K562 (cell line): ENCODE measurements at regions not wholly inside any gene's neighbourhood (a gene's known extent, or its start where the extent isn't known, plus 50 kb on each side); places are given as distances from the start of the nearest gene placed in this dataset.

ENCODE experiments used
- ARNT ChIP-seq, 2 experiments: fragments of 450-650 bp; IDR thresholded peaks; 2 replicates each; pipeline ENCODE4 v1.6.1; 2016; ENCODE audit warnings: mild to moderate bottlenecking in 1 of 2
- CSDE1 ChIP-seq, 2 experiments: fragments of 450-650 bp; IDR thresholded peaks; 2 replicates each; pipeline ENCODE4 v1.6.1; 2016; ENCODE audit warnings: mild to moderate bottlenecking in 1 of 2
- ESRRA ChIP-seq: fragments of 450-650 bp; IDR thresholded peaks from 2 replicates; pipeline ENCODE4 v1.6.1; 2014; ENCODE audit warnings: low read depth, mild to moderate bottlenecking, moderate library complexity, borderline replicate concordance
- MCM3 ChIP-seq: fragments of 450-650 bp; IDR thresholded peaks from 2 replicates; pipeline ENCODE4 v1.6.1; 2016
- NFXL1 ChIP-seq: fragments of 450-650 bp; formaldehyde crosslinking; IDR thresholded peaks from 2 replicates; pipeline ENCODE4 v1.4.0; 2021; ENCODE audit warnings: mild to moderate bottlenecking
- OTX1 ChIP-seq: fragments of 450-650 bp; formaldehyde crosslinking; IDR thresholded peaks from 2 replicates; pipeline ENCODE4 v1.4.0; 2022; ENCODE audit warnings: mild to moderate bottlenecking
- PTTG1 ChIP-seq: fragments of 450-650 bp; IDR thresholded peaks from 2 replicates; pipeline ENCODE4 v1.6.1; 2016; ENCODE audit warnings: low read depth, mild to moderate bottlenecking, missing genetic modification characterization, missing compliant biosample characterization
- SIN3B ChIP-seq: fragments of 450-650 bp; IDR thresholded peaks from 2 replicates; pipeline ENCODE4 v1.6.1; 2017; ENCODE audit warnings: low read depth, mild to moderate bottlenecking, moderate library complexity
- SMARCA5 ChIP-seq: fragments of 450-650 bp; IDR thresholded peaks from 2 replicates; pipeline ENCODE4 v1.6.1; 2016
- ZNF146 ChIP-seq: IDR thresholded peaks from one replicate; pipeline ENCODE4 v1.6.1; 2018; ENCODE audit warnings: missing compliant biosample characterization; ENCODE audit not compliant: unreplicated experiment
- ZNF174 ChIP-seq: fragments of 250-450 bp; sonication (Bioruptor Pico); IDR thresholded peaks from 2 replicates; pipeline ENCODE4 v1.4.0; 2020; ENCODE audit warnings: mild to moderate bottlenecking
- ZNF175 ChIP-seq: fragments of 200-800 bp; sonication (Bioruptor generic); IDR thresholded peaks from 2 replicates; pipeline ENCODE4 v1.6.1; 2016; ENCODE audit warnings: low read depth, mild to moderate bottlenecking, missing genetic modification characterization, missing compliant biosample characterization
- ZNF785 ChIP-seq: fragments of 250-450 bp; sonication (Bioruptor Pico); IDR thresholded peaks from 2 replicates; pipeline ENCODE4 v1.4.0; 2020; ENCODE audit warnings: mild to moderate bottlenecking
- TF ChIP-seq, protein P1 (sequence below): fragments of 250-450 bp; sonication (Bioruptor Pico); IDR thresholded peaks from 2 replicates; pipeline ENCODE4 v1.4.0; 2020; ENCODE audit warnings: mild to moderate bottlenecking, moderate library complexity, borderline replicate concordance
- TF ChIP-seq, protein P2 (sequence below): fragments of 250-450 bp; sonication (Bioruptor Pico); IDR thresholded peaks from 2 replicates; pipeline ENCODE4 v1.4.0; 2020; ENCODE audit warnings: mild to moderate bottlenecking
- TF ChIP-seq, protein P3 (sequence below): fragments of 450-650 bp; formaldehyde crosslinking; IDR thresholded peaks from 2 replicates; pipeline ENCODE4 v1.4.0; 2020; ENCODE audit warnings: mild to moderate bottlenecking
- TF ChIP-seq, protein P4 (sequence below): fragments of 450-650 bp; IDR thresholded peaks from 2 replicates; pipeline ENCODE4 v1.7.1; 2018; ENCODE audit warnings: mild to moderate bottlenecking, low read depth; ENCODE audit not compliant: partially characterized antibody
- TF ChIP-seq, protein P5 (sequence below): fragments of 250-450 bp; sonication (Bioruptor Pico); IDR thresholded peaks from 2 replicates; pipeline ENCODE4 v1.9.0; 2021; ENCODE audit warnings: mild to moderate bottlenecking
- TF ChIP-seq, protein P6 (sequence below): fragments of 450-650 bp; IDR thresholded peaks from 2 replicates; pipeline ENCODE4 v1.6.1; 2016; ENCODE audit warnings: missing biosample characterization, missing genetic modification characterization
- TF ChIP-seq, protein P7 (sequence below): fragments of 250-450 bp; sonication (Bioruptor Pico); IDR thresholded peaks from 2 replicates; pipeline ENCODE4 v1.8.0; 2021; ENCODE audit warnings: borderline replicate concordance, mild to moderate bottlenecking, moderate library complexity; ENCODE audit not compliant: poor library complexity, severe bottlenecking

DNA sequence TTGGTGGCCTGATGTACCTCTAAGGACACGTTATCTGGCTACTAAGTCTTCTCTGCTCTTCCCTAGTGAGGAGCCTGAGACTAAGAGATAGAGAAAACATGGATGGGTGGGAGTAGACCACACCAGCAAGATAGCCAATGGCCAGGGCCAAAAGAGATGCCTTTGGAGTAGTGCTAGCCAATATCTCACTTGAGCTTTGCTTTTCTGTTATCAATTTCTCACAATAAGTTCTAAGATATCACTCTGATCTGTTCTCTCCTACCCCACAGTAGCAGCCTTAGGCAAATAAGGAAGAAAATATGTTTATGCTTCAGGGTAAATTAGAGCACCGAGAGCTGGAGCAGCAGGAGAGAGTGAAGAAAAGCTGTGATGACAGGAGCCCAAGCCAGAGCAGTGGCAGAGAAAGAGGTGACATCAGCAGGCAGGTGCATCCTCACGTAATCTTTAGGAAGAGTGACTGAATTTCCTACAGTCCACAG lies 343.9 kb upstream of the NOCT start (continued):
- TF ChIP-seq, protein P1, sequence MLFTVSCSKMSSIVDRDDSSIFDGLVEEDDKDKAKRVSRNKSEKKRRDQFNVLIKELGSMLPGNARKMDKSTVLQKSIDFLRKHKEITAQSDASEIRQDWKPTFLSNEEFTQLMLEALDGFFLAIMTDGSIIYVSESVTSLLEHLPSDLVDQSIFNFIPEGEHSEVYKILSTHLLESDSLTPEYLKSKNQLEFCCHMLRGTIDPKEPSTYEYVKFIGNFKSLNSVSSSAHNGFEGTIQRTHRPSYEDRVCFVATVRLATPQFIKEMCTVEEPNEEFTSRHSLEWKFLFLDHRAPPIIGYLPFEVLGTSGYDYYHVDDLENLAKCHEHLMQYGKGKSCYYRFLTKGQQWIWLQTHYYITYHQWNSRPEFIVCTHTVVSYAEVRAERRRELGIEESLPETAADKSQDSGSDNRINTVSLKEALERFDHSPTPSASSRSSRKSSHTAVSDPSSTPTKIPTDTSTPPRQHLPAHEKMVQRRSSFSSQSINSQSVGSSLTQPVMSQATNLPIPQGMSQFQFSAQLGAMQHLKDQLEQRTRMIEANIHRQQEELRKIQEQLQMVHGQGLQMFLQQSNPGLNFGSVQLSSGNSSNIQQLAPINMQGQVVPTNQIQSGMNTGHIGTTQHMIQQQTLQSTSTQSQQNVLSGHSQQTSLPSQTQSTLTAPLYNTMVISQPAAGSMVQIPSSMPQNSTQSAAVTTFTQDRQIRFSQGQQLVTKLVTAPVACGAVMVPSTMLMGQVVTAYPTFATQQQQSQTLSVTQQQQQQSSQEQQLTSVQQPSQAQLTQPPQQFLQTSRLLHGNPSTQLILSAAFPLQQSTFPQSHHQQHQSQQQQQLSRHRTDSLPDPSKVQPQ (CRISPR knock-in tag): no peak
- no peak for TF ChIP-seq ZNF785 (CRISPR knock-in tag)
- TF ChIP-seq ARNT (IDR thresholded peaks at IDR 0.05): 0 out of 4 replicates have a peak, but pooled peaks have one; percentile 48 to 74
- TF ChIP-seq, protein P2, sequence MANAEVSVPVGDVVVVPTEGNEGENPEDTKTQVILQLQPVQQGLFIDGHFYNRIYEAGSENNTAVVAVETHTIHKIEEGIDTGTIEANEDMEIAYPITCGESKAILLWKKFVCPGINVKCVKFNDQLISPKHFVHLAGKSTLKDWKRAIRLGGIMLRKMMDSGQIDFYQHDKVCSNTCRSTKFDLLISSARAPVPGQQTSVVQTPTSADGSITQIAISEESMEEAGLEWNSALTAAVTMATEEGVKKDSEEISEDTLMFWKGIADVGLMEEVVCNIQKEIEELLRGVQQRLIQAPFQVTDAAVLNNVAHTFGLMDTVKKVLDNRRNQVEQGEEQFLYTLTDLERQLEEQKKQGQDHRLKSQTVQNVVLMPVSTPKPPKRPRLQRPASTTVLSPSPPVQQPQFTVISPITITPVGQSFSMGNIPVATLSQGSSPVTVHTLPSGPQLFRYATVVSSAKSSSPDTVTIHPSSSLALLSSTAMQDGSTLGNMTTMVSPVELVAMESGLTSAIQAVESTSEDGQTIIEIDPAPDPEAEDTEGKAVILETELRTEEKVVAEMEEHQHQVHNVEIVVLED (CRISPR knock-in tag): no peak
- TF ChIP-seq NFXL1 (CRISPR knock-in tag): no peak
- TF ChIP-seq SMARCA5: no peak
- TF ChIP-seq, protein P3, sequence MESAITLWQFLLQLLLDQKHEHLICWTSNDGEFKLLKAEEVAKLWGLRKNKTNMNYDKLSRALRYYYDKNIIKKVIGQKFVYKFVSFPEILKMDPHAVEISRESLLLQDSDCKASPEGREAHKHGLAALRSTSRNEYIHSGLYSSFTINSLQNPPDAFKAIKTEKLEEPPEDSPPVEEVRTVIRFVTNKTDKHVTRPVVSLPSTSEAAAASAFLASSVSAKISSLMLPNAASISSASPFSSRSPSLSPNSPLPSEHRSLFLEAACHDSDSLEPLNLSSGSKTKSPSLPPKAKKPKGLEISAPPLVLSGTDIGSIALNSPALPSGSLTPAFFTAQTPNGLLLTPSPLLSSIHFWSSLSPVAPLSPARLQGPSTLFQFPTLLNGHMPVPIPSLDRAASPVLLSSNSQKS: no peak
- no peak for TF ChIP-seq SIN3B
- TF ChIP-seq, protein P4, sequence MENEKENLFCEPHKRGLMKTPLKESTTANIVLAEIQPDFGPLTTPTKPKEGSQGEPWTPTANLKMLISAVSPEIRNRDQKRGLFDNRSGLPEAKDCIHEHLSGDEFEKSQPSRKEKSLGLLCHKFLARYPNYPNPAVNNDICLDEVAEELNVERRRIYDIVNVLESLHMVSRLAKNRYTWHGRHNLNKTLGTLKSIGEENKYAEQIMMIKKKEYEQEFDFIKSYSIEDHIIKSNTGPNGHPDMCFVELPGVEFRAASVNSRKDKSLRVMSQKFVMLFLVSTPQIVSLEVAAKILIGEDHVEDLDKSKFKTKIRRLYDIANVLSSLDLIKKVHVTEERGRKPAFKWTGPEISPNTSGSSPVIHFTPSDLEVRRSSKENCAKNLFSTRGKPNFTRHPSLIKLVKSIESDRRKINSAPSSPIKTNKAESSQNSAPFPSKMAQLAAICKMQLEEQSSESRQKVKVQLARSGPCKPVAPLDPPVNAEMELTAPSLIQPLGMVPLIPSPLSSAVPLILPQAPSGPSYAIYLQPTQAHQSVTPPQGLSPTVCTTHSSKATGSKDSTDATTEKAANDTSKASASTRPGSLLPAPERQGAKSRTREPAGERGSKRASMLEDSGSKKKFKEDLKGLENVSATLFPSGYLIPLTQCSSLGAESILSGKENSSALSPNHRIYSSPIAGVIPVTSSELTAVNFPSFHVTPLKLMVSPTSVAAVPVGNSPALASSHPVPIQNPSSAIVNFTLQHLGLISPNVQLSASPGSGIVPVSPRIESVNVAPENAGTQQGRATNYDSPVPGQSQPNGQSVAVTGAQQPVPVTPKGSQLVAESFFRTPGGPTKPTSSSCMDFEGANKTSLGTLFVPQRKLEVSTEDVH: no peak
- TF ChIP-seq, protein P5, sequence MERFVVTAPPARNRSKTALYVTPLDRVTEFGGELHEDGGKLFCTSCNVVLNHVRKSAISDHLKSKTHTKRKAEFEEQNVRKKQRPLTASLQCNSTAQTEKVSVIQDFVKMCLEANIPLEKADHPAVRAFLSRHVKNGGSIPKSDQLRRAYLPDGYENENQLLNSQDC (CRISPR knock-in tag): no peak
- TF ChIP-seq ZNF175 (CRISPR knock-in tag): no peak
- TF ChIP-seq, protein P6, sequence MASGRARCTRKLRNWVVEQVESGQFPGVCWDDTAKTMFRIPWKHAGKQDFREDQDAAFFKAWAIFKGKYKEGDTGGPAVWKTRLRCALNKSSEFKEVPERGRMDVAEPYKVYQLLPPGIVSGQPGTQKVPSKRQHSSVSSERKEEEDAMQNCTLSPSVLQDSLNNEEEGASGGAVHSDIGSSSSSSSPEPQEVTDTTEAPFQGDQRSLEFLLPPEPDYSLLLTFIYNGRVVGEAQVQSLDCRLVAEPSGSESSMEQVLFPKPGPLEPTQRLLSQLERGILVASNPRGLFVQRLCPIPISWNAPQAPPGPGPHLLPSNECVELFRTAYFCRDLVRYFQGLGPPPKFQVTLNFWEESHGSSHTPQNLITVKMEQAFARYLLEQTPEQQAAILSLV (tag): no peak
- no peak for TF ChIP-seq OTX1 (CRISPR knock-in tag)
- TF ChIP-seq, protein P7, sequence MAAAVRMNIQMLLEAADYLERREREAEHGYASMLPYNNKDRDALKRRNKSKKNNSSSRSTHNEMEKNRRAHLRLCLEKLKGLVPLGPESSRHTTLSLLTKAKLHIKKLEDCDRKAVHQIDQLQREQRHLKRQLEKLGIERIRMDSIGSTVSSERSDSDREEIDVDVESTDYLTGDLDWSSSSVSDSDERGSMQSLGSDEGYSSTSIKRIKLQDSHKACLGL: no peak
- TF ChIP-seq PTTG1 (tag): no peak
- TF ChIP-seq ZNF174 (CRISPR knock-in tag): no peak
- no peak for TF ChIP-seq ESRRA
- TF ChIP-seq MCM3: no peak
- TF ChIP-seq CSDE1 (IDR thresholded peaks at IDR 0.05): no peak
- no peak for TF ChIP-seq ZNF146
